K562 (cell line): ENCODE measurements at regions not wholly inside any gene's neighbourhood (a gene's known extent, or its start where the extent isn't known, plus 50 kb on each side); places are given as distances from the start of the nearest gene placed in this dataset.

ENCODE experiments used
- ATAC-seq: fragments of 200-7000 bp; cut with Tn5 transposase; 3 replicates; pipeline ENCODE4 v1.9.1; 2020; ENCODE audit warnings: moderate library complexity
- BruUV-seq: library from RNA; stranded (reverse); fragments of 400-500 nt; replicated peaks from 2 replicates; lab custom pipeline; 2021; lab: Mats Ljungman, UMichigan
- CTCF ChIA-PET: fragments of 300-600 bp; formaldehyde crosslinking; extraction: SDS; loops from one replicate; lab custom pipeline; 2021; ENCODE audit warnings: low intra/inter-chr PET ratio; lab: Yijun Ruan, JAX
- POLR2A ChIA-PET: fragments of 300-600, 350-650 bp; sonication (Branson Sonifier 250); formaldehyde crosslinking; extraction: SDS; loops from one replicate; lab custom pipeline; 2021; ENCODE audit warnings: antibody characterized with exemption, inconsistent platforms; lab: Yijun Ruan, JAX
- DNase-seq, 4 experiments: peaks; one replicate each; pipeline versions ENCODE4 v3.0.0 to v3.0.0-alpha.2; 2011 to 2018; ENCODE audit warnings: low spot score in 3 of 4, mixed read lengths in 3 of 4; ENCODE audit errors: extremely low read depth in 1 of 4
- FAIRE-seq: peaks from 2 replicates; lab custom pipeline; 2011; peaks lifted over from hg19 to GRCh38; lab: Jason Lieb, UNC
- H2AFZ ChIP-seq: 2 replicates; pipeline ENCODE4 v1.6.0; 2011; ENCODE audit warnings: low read depth, low read length, control low read depth, inconsistent platforms
- H3K27ac ChIP-seq: fragments of 200-600 bp; 3 replicates; pipeline ENCODE4 v1.8.0; 2011; ENCODE audit warnings: low read depth, mild to moderate bottlenecking, control low read depth, inconsistent platforms, low read length, moderate library complexity, mixed read lengths; ENCODE audit errors: extremely low read depth
- H3K27me3 ChIP-seq, 2 experiments: fragments of 300-600 bp in 1 of 2; 2 replicates in 1 of 2; 3 replicates in 1 of 2; pipeline versions ENCODE4 v1.6.0 to v1.8.0; 2011; ENCODE audit warnings: inconsistent platforms in 2 of 2, low read length in 2 of 2, mild to moderate bottlenecking in 1 of 2, mixed read lengths in 1 of 2, moderate library complexity in 1 of 2; ENCODE audit not compliant: control insufficient read depth in 2 of 2, insufficient read depth in 2 of 2
- H3K36me3 ChIP-seq: fragments of 300-600 bp; 3 replicates; pipeline ENCODE4 v1.8.0; 2011; ENCODE audit warnings: mild to moderate bottlenecking, low read length, inconsistent platforms; ENCODE audit not compliant: control insufficient read depth, insufficient read depth
- H3K4me1 ChIP-seq, 2 experiments: fragments of 200-600 bp in 1 of 2; replicated peaks in 1 of 2; 2 replicates in 1 of 2; 3 replicates in 1 of 2; pipeline versions ENCODE4 v1.5.1 to v1.8.0; 2011; ENCODE audit warnings: inconsistent platforms in 2 of 2, low read length in 2 of 2, mild to moderate bottlenecking in 1 of 2, mixed read lengths in 1 of 2, moderate library complexity in 1 of 2; ENCODE audit not compliant: control insufficient read depth in 2 of 2, insufficient read depth in 2 of 2
- H3K4me2 ChIP-seq: 2 replicates; pipeline ENCODE4 v1.6.1; 2011; ENCODE audit warnings: low read length, control low read depth, inconsistent platforms, mixed read lengths; ENCODE audit not compliant: insufficient read depth
- H3K4me3 ChIP-seq: fragments of 200-600 bp; sonication (generic), shearing (Covaris generic); 2 replicates; pipeline ENCODE4 v1.5.1; 2016; ENCODE audit warnings: control low read depth, inconsistent platforms
- H3K79me2 ChIP-seq: fragments of 200-600 bp; 3 replicates; pipeline ENCODE4 v1.8.0; 2011; ENCODE audit warnings: low read length, inconsistent platforms; ENCODE audit not compliant: control insufficient read depth, insufficient read depth
- H3K9ac ChIP-seq, 2 experiments: 2 replicates each; pipeline versions ENCODE4 v1.6.0 to v1.6.1; 2011; ENCODE audit warnings: low read depth in 2 of 2, low read length in 2 of 2, control low read depth in 1 of 2, inconsistent platforms in 1 of 2, mild to moderate bottlenecking in 1 of 2, mixed read lengths in 1 of 2; ENCODE audit not compliant: insufficient read depth in 1 of 2
- H3K9me1 ChIP-seq: one replicate; pipeline ENCODE4 v1.6.0; 2011; ENCODE audit warnings: inconsistent platforms, mild to moderate bottlenecking, low read length, moderate library complexity; ENCODE audit not compliant: control insufficient read depth, insufficient read depth
- H3K9me3 ChIP-seq: replicated peaks from 2 replicates; pipeline ENCODE4 v1.5.1; 2011; ENCODE audit warnings: low read depth, low read length, inconsistent platforms; ENCODE audit not compliant: control insufficient read depth, insufficient read depth
- H4K20me1 ChIP-seq: replicated peaks from 2 replicates; pipeline ENCODE4 v1.6.1; 2011; ENCODE audit warnings: low read length, inconsistent platforms, mixed read lengths; ENCODE audit not compliant: control insufficient read depth, insufficient read depth
- ADNP ChIP-seq: fragments of 200-800 bp; sonication (Bioruptor generic); IDR thresholded peaks from 2 replicates; pipeline ENCODE4 v1.6.1; 2016; ENCODE audit warnings: missing genetic modification characterization, missing compliant biosample characterization
- CBX1 ChIP-seq: sonication (generic); IDR thresholded peaks from 2 replicates; pipeline ENCODE4 v1.6.1; 2016; ENCODE audit warnings: antibody characterized with exemption, low read depth, mild to moderate bottlenecking
- DMBX1 ChIP-seq: fragments of 250-450 bp; sonication (Bioruptor Pico); IDR thresholded peaks from 2 replicates; pipeline ENCODE4 v1.8.0; 2022; ENCODE audit warnings: inconsistent platforms, mild to moderate bottlenecking, moderate library complexity, borderline replicate concordance
- ESRRB ChIP-seq: fragments of 250-450 bp; sonication (Bioruptor Pico); IDR thresholded peaks from 2 replicates; pipeline ENCODE4 v1.5.0; 2020; ENCODE audit warnings: mild to moderate bottlenecking, moderate library complexity, borderline replicate concordance
- KDM5B ChIP-seq: fragments of 200-600 bp; sonication (generic); IDR thresholded peaks from 2 replicates; pipeline ENCODE4 v1.6.1; 2012; ENCODE audit warnings: low read depth, mild to moderate bottlenecking, moderate library complexity, low read length, control low read depth, inconsistent platforms; ENCODE audit not compliant: insufficient replicate concordance
- MYNN ChIP-seq, 2 experiments: sonication (generic); formaldehyde crosslinking in 1 of 2; IDR thresholded peaks; 2 replicates each; pipeline versions ENCODE4 v1.5.0 to v1.6.1; 2016 to 2020; ENCODE audit warnings: antibody characterized with exemption in 1 of 2, missing genetic modification reagents in 1 of 2
- RBFOX2 ChIP-seq: fragments of 200-400 bp; formaldehyde crosslinking; IDR thresholded peaks from 2 replicates; pipeline ENCODE4 v1.6.1; 2017; ENCODE audit warnings: low read depth, mild to moderate bottlenecking, low read length, moderate library complexity
- SIN3A ChIP-seq, 2 experiments: fragments of 150-350 bp in 1 of 2; IDR thresholded peaks; 2 replicates each; pipeline ENCODE4 v1.6.1; 2011 to 2016; ENCODE audit warnings: borderline replicate concordance in 2 of 2, low read depth in 2 of 2, low read length in 2 of 2, mild to moderate bottlenecking in 2 of 2, moderate library complexity in 2 of 2; ENCODE audit not compliant: control insufficient read depth in 1 of 2
- ZNF124 ChIP-seq: sonication (generic); formaldehyde crosslinking; IDR thresholded peaks from 2 replicates; pipeline ENCODE4 v1.8.1; 2022; ENCODE audit warnings: missing genetic modification reagents
- ZNF133 ChIP-seq: fragments of 250-450 bp; sonication (Bioruptor Pico); IDR thresholded peaks from 2 replicates; pipeline ENCODE4 v1.4.0; 2020; ENCODE audit warnings: mild to moderate bottlenecking
- ZNF431 ChIP-seq: sonication (generic); formaldehyde crosslinking; IDR thresholded peaks from 2 replicates; pipeline ENCODE4 v1.8.0; 2022; ENCODE audit warnings: mild to moderate bottlenecking, missing genetic modification reagents
- WGBS: fragments of 100-300 bp; shearing (Covaris generic); methylation state at CpG from one replicate; pipeline ENCODE4 v1.1.6; 2016; ENCODE audit warnings: low coverage, mixed read lengths; ENCODE audit not compliant: insufficient coverage; ENCODE audit errors: missing lambda C conversion rate; 5-methylcytosine and 5-hydroxymethylcytosine counted together
- in situ Hi-C: fragments of 300-500 bp; cut with MboI; formaldehyde crosslinking; loops from 4 replicates; pipeline ENCODE4 v1.15.0; 2018; ENCODE audit warnings: inconsistent platforms, mixed read lengths
- intact Hi-C: fragments of 100-400 bp; cut with micrococcal nuclease; formaldehyde crosslinking; loops from 2 replicates; pipeline ENCODE4 v1.14.2; 2022
- TF ChIP-seq, protein P1 (sequence below): sonication (generic); formaldehyde crosslinking; IDR thresholded peaks from 2 replicates; pipeline ENCODE4 v1.8.0; 2022; ENCODE audit warnings: mild to moderate bottlenecking, missing genetic modification reagents
- TF ChIP-seq, protein P2 (sequence below): sonication (generic); formaldehyde crosslinking; IDR thresholded peaks from 2 replicates; pipeline ENCODE4 v1.8.1; 2023; ENCODE audit warnings: mild to moderate bottlenecking, missing genetic modification reagents, moderate library complexity
- TF ChIP-seq, protein P3 (sequence below): fragments of 250-450 bp; sonication (Bioruptor Pico); IDR thresholded peaks from 2 replicates; pipeline ENCODE4 v1.8.0; 2022; ENCODE audit warnings: inconsistent platforms, mild to moderate bottlenecking, moderate library complexity, borderline replicate concordance
- TF ChIP-seq, protein P4 (sequence below): fragments of 250-450 bp; sonication (Bioruptor Pico); IDR thresholded peaks from 2 replicates; pipeline ENCODE4 v1.8.0; 2021; ENCODE audit warnings: moderate library complexity, mild to moderate bottlenecking, inconsistent platforms

DNA sequence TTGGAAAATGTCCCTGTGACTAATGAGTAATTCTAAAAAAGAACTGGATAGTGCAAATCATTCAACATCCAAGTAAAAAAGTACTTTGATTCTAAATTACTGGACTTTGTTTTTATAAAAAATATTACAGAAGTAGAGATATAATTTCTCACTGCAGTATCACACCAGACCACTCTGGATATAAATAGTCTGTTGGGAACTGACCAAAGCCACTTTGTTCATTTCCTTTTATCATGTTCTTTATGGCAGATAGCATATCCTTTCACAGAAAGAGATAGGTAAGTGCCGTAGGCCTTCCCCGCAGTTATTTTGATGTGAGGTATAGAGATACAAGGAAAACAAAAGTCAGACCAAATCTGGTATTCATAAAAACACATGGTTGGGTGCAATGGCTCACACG lies 827.4 kb upstream of the GRAMD2B start (continued):
- TF ChIP-seq, protein P1, sequence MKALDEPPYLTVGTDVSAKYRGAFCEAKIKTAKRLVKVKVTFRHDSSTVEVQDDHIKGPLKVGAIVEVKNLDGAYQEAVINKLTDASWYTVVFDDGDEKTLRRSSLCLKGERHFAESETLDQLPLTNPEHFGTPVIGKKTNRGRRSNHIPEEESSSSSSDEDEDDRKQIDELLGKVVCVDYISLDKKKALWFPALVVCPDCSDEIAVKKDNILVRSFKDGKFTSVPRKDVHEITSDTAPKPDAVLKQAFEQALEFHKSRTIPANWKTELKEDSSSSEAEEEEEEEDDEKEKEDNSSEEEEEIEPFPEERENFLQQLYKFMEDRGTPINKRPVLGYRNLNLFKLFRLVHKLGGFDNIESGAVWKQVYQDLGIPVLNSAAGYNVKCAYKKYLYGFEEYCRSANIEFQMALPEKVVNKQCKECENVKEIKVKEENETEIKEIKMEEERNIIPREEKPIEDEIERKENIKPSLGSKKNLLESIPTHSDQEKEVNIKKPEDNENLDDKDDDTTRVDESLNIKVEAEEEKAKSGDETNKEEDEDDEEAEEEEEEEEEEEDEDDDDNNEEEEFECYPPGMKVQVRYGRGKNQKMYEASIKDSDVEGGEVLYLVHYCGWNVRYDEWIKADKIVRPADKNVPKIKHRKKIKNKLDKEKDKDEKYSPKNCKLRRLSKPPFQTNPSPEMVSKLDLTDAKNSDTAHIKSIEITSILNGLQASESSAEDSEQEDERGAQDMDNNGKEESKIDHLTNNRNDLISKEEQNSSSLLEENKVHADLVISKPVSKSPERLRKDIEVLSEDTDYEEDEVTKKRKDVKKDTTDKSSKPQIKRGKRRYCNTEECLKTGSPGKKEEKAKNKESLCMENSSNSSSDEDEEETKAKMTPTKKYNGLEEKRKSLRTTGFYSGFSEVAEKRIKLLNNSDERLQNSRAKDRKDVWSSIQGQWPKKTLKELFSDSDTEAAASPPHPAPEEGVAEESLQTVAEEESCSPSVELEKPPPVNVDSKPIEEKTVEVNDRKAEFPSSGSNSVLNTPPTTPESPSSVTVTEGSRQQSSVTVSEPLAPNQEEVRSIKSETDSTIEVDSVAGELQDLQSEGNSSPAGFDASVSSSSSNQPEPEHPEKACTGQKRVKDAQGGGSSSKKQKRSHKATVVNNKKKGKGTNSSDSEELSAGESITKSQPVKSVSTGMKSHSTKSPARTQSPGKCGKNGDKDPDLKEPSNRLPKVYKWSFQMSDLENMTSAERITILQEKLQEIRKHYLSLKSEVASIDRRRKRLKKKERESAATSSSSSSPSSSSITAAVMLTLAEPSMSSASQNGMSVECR (CRISPR knock-in tag), result no peak
- TF ChIP-seq KDM5B (no peak), DMBX1 (CRISPR knock-in tag) (no peak)

DNA sequence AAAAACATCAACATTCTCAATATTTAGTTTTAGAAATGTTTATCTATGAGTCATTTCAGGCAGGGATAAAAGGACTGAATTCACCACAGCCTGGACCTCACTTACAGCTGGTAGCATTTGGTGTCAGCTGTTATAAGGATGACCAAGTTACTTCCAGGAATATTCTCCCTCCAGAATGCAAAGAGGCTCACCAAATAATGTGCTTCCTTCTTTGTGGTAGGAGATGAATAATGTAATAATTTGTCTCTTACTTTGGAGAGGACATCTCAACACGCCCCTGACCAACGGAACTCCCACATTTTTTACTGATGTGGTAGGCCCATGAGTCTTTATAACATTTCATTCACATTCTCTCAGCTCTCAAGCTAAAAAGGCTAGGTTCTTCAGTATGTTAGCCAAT lies 825.9 kb upstream of the GRAMD2B start:
- no peaks in the 10 kb centered on the region for H3K27me3 ChIP-seq
- in situ Hi-C loops, result no loop called here
- no peak for FAIRE-seq
- no peak for TF ChIP-seq ADNP
- no peak for TF ChIP-seq ZNF431
- TF ChIP-seq, protein P2, sequence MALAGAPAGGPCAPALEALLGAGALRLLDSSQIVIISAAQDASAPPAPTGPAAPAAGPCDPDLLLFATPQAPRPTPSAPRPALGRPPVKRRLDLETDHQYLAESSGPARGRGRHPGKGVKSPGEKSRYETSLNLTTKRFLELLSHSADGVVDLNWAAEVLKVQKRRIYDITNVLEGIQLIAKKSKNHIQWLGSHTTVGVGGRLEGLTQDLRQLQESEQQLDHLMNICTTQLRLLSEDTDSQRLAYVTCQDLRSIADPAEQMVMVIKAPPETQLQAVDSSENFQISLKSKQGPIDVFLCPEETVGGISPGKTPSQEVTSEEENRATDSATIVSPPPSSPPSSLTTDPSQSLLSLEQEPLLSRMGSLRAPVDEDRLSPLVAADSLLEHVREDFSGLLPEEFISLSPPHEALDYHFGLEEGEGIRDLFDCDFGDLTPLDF, result no peak
- no peak for TF ChIP-seq ZNF124 (CRISPR knock-in tag)
- TF ChIP-seq, protein P3, sequence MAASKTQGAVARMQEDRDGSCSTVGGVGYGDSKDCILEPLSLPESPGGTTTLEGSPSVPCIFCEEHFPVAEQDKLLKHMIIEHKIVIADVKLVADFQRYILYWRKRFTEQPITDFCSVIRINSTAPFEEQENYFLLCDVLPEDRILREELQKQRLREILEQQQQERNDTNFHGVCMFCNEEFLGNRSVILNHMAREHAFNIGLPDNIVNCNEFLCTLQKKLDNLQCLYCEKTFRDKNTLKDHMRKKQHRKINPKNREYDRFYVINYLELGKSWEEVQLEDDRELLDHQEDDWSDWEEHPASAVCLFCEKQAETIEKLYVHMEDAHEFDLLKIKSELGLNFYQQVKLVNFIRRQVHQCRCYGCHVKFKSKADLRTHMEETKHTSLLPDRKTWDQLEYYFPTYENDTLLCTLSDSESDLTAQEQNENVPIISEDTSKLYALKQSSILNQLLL, result no peak
- TF ChIP-seq, protein P4, sequence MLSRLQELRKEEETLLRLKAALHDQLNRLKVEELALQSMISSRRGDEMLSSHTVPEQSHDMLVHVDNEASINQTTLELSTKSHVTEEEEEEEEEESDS (CRISPR knock-in tag), result no peak
- TF ChIP-seq ESRRB (CRISPR knock-in tag), result no peak
- TF ChIP-seq CBX1, result no peak
- TF ChIP-seq MYNN (IDR thresholded peaks at IDR 0.05), result no peak
- TF ChIP-seq MYNN (CRISPR knock-in tag; IDR thresholded peaks at IDR 0.05), result no peak
- TF ChIP-seq RBFOX2, result no peak
- no peak for TF ChIP-seq SIN3A (IDR thresholded peaks at IDR 0.05; ENCODE audit: borderline replicate concordance in 2 of 2, control insufficient read depth in 1 of 2, low read depth in 2 of 2, low read length in 2 of 2)
- no peak for TF ChIP-seq ZNF133 (CRISPR knock-in tag)

More for the DNA sequence above, 825.9 kb upstream of the GRAMD2B start:
- POLR2A ChIA-PET, result no interaction called here
- 0% methylated on average over 2 of the region's 2 CpGs for WGBS
- Histone ChIP-seq H3K79me2 (no peaks in the 10 kb centered on the region), H3K4me3 (no peak overlapping the region), H2AFZ (no peak overlapping the region), H3K4me1 (no peaks in the 10 kb centered on the region), H3K9ac (no peak overlapping the region), H3K9me1 (no peaks in the 10 kb centered on the region), H3K36me3 (no peaks in the 10 kb centered on the region), H4K20me1 (no peaks in the 10 kb centered on the region), H3K27ac (no peak overlapping the region), H3K9me3 (no peaks in the 10 kb centered on the region), H3K4me2 (no peak overlapping the region)
- CTCF ChIA-PET, result no interaction called here
- ATAC-seq (no peak), DNase-seq (no peak)
- BruUV-seq, result no TSS peak
- intact Hi-C loops, result no loop called here
